Ishikawa (cell line): ENCODE measurements at regions not wholly inside any gene's neighbourhood (a gene's known extent, or its start where the extent isn't known, plus 50 kb on each side); places are given as distances from the start of the nearest gene placed in this dataset.

Experiments used
- CEBPB ChIP-seq: IDR thresholded peaks from 2 replicates; pipeline ENCODE4 v1.6.1; 2012
- CREB1 ChIP-seq: IDR thresholded peaks from 2 replicates; pipeline ENCODE4 v1.6.1; 2012; ENCODE audit warnings: low read depth
- EGR1 ChIP-seq: IDR thresholded peaks from 2 replicates; pipeline ENCODE4 v1.6.1; 2012
- EP300 ChIP-seq: IDR thresholded peaks from 2 replicates; pipeline ENCODE4 v1.6.1; 2012; ENCODE audit warnings: borderline replicate concordance
- MAX ChIP-seq: IDR thresholded peaks from 2 replicates; pipeline ENCODE4 v1.6.1; 2012
- RAD21 ChIP-seq: IDR thresholded peaks from 2 replicates; pipeline ENCODE4 v1.6.1; 2012; ENCODE audit warnings: low read depth
- REST ChIP-seq: IDR thresholded peaks from 2 replicates; pipeline ENCODE4 v1.6.1; 2012; ENCODE audit warnings: low read depth, mild to moderate bottlenecking
- TAF1 ChIP-seq: IDR thresholded peaks from 2 replicates; pipeline ENCODE4 v1.6.1; 2012; ENCODE audit warnings: low read depth, mild to moderate bottlenecking
- TCF12 ChIP-seq: IDR thresholded peaks from 2 replicates; pipeline ENCODE4 v1.6.1; 2012; ENCODE audit warnings: low read depth
- TEAD4 ChIP-seq: IDR thresholded peaks from 2 replicates; pipeline ENCODE4 v1.6.1; 2012
- USF1 ChIP-seq: IDR thresholded peaks from 2 replicates; pipeline ENCODE4 v1.6.1; 2012
- YY1 ChIP-seq: IDR thresholded peaks from 2 replicates; pipeline ENCODE4 v1.6.1; 2012; ENCODE audit warnings: low read depth
- ZBTB7A ChIP-seq: IDR thresholded peaks from 2 replicates; pipeline ENCODE4 v1.6.1; 2012; ENCODE audit warnings: low read depth

- no peak for TF ChIP-seq EP300
- no peak for TF ChIP-seq CEBPB
- no peak for TF ChIP-seq MAX
- TF ChIP-seq ZBTB7A, result no peak
- TF ChIP-seq YY1, result no peak
- TF ChIP-seq REST, result no peak
- no peak for TF ChIP-seq TAF1
- no peak for TF ChIP-seq TCF12
- TF ChIP-seq RAD21, result no peak
- no peak for TF ChIP-seq CREB1
- no peak for TF ChIP-seq USF1
- TF ChIP-seq EGR1, result no peak
- no peak for TF ChIP-seq TEAD4
Measured at GRCh38 chrX:21207080-21207479, 167.1 kb upstream of the CNKSR2 start.
